Inferior parietal cortex (tissue), 1 donor: ENCODE measurements at regions not wholly inside any gene's neighbourhood (a gene's known extent, or its start where the extent isn't known, plus 50 kb on each side); places are given as distances from the start of the nearest gene placed in this dataset.

ENCODE experiments used
- DNase-seq: peaks from one replicate; pipeline ENCODE4 v3.0.0-alpha.2; 2016; ENCODE audit errors: extremely low spot score

GRCh38 chr6:18672852-18673251 is 285.7 kb downstream of the RNF144B start:
- DNase-seq = no peak

- DNase-seq = no peak
Observed at GRCh38 chr6:18674346-18674745, 287.2 kb downstream of the RNF144B start.

GRCh38 chr6:18675881-18676280 is 288.7 kb downstream of the RNF144B start:
- DNase-seq = no peak

- no peak for DNase-seq
Observed at GRCh38 chr6:18676548-18676947, 289.4 kb downstream of the RNF144B start.

GRCh38 chr6:18680842-18681241 is 293.7 kb downstream of the RNF144B start:
- DNase-seq = no peak

GRCh38 chr6:18681832-18682503 is 294.8 kb downstream of the RNF144B start:
- DNase-seq = no peak

- no peak for DNase-seq
Observed at GRCh38 chr6:18684343-18684742, 297.2 kb downstream of the RNF144B start.

GRCh38 chr6:18692929-18693685 is 306.0 kb downstream of the RNF144B start:
- no peak for DNase-seq

GRCh38 chr6:18693881-18694280 is 306.7 kb downstream of the RNF144B start:
- no peak for DNase-seq

GRCh38 chr6:18703546-18703945 is 316.4 kb downstream of the RNF144B start:
- no peak for DNase-seq

- no peak for DNase-seq
Observed at GRCh38 chr6:18707714-18708439, 320.7 kb downstream of the RNF144B start.

- DNase-seq = no peak
Observed at GRCh38 chr6:18712595-18712994, 325.4 kb downstream of the RNF144B start.

GRCh38 chr6:18720075-18720474 is 332.9 kb downstream of the RNF144B start:
- DNase-seq = no peak

GRCh38 chr6:18724056-18724455 is 336.9 kb downstream of the RNF144B start:
- no peak for DNase-seq

GRCh38 chr6:18725449-18725848 is 338.3 kb downstream of the RNF144B start:
- no peak for DNase-seq

GRCh38 chr6:18733921-18734550 is 346.9 kb downstream of the RNF144B start:
- no peak for DNase-seq

GRCh38 chr6:18741741-18742140 is 354.6 kb downstream of the RNF144B start:
- DNase-seq = no peak

GRCh38 chr6:18742406-18742805 is 355.3 kb downstream of the RNF144B start:
- no peak for DNase-seq

- no peak for DNase-seq
Observed at GRCh38 chr6:18746727-18747126, 359.6 kb downstream of the RNF144B start.

- no peak for DNase-seq
Observed at GRCh38 chr6:18748314-18748713, 361.2 kb downstream of the RNF144B start.

- DNase-seq = no peak
Observed at GRCh38 chr6:18752278-18753068, 365.3 kb downstream of the RNF144B start.
